IPS-18a (cell line): ENCODE measurements at regions not wholly inside any gene's neighbourhood (a gene's known extent, or its start where the extent isn't known, plus 50 kb on each side); places are given as distances from the start of the nearest gene placed in this dataset.

Source experiments
- H3K27ac ChIP-seq: one replicate; pipeline ENCODE4 v1.5.1; 2013; ENCODE audit warnings: low read length
- H3K27me3 ChIP-seq: one replicate; pipeline ENCODE4 v1.6.1; 2013; ENCODE audit warnings: mild to moderate bottlenecking, low read length; ENCODE audit not compliant: control insufficient read depth, insufficient read depth
- H3K36me3 ChIP-seq: one replicate; pipeline ENCODE4 v1.6.1; 2013; ENCODE audit warnings: low read depth, low read length; ENCODE audit not compliant: control insufficient read depth
- H3K4me1 ChIP-seq: one replicate; pipeline ENCODE4 v1.6.1; 2013; ENCODE audit warnings: low read depth, low read length; ENCODE audit not compliant: control insufficient read depth
- H3K4me3 ChIP-seq: one replicate; pipeline ENCODE4 v1.5.1; 2013; ENCODE audit warnings: low read length
- H3K9ac ChIP-seq: one replicate; pipeline ENCODE4 v1.6.1; 2013; ENCODE audit warnings: mild to moderate bottlenecking, low read length, moderate library complexity
- H3K9me3 ChIP-seq: one replicate; pipeline ENCODE4 v1.6.1; 2013; ENCODE audit warnings: low read depth, low read length; ENCODE audit not compliant: control insufficient read depth

DNA sequence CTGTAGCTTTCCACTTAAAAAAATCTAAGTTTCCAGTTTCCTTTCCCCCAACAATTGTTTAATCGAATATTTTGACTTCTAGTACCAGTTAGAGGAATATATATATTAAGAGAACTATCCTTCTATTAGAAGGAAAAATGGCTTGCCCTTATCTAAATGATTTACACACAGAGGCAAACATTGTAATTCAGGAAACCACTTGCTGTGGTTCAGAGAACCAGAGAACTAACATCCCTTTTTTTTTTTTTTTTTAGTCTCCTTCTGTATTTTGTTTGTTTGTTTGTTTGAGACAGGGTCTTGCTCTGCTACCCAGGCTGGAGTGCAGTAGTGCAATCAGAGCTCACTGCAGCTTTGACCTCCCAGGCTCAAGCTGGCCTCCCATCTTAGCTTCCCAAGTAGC, 746.6 kb downstream of the VRK1 start:
- Histone ChIP-seq H3K36me3 (no peaks in the 10 kb centered on the region), H3K4me3 (no peak overlapping the region), H3K27me3 (no peaks in the 10 kb centered on the region), H3K4me1 (no peaks in the 10 kb centered on the region), H3K27ac (no peak overlapping the region), H3K9me3 (no peaks in the 10 kb centered on the region), H3K9ac (no peak overlapping the region)

DNA sequence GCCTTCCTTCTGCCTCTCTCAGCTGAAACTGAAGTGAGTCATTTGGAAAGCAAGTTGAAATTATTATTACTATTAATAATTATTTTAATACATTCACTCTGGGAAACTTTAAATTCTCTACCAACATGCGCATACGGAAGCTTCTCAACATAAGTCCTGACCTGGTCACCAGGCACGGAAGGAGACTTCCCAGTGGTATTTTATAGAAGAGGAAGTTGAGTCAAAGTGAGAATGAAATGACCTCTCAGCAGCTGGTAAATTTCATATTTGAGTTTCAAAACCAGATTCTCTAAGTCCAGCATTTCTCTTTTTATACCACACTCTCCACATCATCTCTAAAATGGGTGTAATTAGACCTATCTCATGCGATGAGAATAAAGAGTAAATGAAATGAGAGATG, 747.4 kb downstream of the VRK1 start:
- H3K9me3 ChIP-seq = no peaks in the 10 kb centered on the region
- H3K27ac ChIP-seq = no peak overlapping the region
- H3K4me1 ChIP-seq = no peaks in the 10 kb centered on the region
- no peaks in the 10 kb centered on the region for H3K27me3 ChIP-seq
- no peak overlapping the region for H3K4me3 ChIP-seq
- no peak overlapping the region for H3K9ac ChIP-seq
- no peaks in the 10 kb centered on the region for H3K36me3 ChIP-seq

DNA sequence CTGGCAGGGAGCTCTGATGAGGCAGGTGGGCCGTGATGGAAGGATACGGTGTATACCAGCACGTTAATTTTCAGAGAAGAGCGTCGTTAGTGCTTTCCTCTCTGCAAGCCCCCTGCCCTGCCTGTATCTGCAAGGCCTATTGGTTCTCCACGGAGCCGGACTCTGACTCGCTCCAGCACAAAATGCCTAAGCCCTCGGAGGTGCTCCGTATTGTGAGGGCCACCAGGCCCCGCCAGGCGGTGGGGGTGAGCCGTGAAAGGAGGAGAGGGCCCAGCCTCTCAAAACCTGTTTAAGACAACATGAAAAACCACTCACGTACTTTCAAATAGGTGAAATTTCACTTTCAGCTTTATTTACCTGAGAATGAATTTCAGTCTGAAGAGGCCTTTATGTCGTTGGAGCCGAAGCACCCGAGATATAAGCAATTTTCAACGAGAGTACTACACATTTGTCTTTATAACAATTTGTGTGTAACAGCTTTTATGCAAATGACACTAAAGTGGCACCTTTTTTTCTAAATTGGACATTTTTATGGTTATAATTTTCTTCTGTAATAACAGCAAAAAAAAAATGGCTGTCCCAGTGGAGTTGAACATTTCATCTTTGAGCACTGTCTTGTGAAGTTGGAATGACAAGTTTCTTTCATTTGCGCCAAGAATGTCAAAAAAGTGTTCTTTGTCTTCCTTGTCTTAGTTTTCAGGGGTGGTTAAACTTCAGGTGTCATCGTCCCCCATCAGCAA, 749.5 kb downstream of the VRK1 start:
- Histone ChIP-seq H3K36me3 (no peaks in the 10 kb centered on the region), H3K4me1 (peaks cover 3% of the 10 kb centered on the region), H3K9me3 (no peaks in the 10 kb centered on the region), H3K27ac (no peak overlapping the region), H3K4me3 (no peak overlapping the region), H3K9ac (no peak overlapping the region), H3K27me3 (no peaks in the 10 kb centered on the region)

DNA sequence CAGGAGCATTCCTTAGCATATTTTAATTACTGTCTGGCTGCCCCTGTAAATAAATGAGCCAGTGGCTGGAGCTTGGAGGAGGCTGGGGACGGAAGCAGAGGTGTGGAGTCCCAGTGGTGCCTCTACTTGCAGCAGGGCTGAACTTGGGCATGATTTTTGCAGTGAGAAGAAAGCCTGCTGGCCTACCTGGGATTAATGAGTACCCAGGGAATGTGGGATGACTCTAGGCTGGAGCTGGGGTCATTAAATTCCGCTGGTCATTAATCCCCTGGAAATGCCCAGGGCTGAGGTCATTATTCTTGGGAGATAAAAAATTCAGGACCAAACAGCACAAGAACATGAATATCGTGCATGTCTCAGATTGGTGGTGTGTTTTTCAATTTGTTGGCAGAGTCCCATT, 753.3 kb downstream of the VRK1 start:
- H3K4me3 ChIP-seq = no peak overlapping the region
- no peak overlapping the region for H3K9ac ChIP-seq
- H3K36me3 ChIP-seq = no peaks in the 10 kb centered on the region
- H3K4me1 ChIP-seq = peaks cover 4% of the 10 kb centered on the region
- H3K9me3 ChIP-seq = no peaks in the 10 kb centered on the region
- no peak overlapping the region for H3K27ac ChIP-seq
- no peaks in the 10 kb centered on the region for H3K27me3 ChIP-seq

DNA sequence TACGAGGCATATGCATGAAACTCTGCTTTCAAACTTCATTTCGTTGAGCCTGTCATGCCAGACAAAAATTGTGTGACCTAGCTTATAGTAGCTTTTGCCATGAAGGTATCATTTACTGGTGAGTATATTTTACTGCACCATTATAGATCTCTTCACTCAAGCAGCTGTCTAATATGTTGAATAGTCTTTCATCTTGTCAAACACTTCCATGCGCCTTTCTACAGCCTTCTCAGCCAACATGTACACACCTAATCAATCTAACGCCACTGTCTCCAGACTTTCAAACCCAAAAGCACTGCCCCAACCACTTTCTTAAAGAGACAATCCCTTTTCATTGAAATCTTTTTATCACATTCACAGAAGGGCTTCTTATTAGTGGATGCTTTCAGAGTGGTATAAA, 757.4 kb downstream of the VRK1 start:
- Histone ChIP-seq H3K4me1 (peaks cover 10% of the 10 kb centered on the region), H3K4me3 (no peak overlapping the region), H3K27me3 (no peaks in the 10 kb centered on the region), H3K9ac (no peak overlapping the region), H3K9me3 (no peaks in the 10 kb centered on the region), H3K36me3 (no peaks in the 10 kb centered on the region), H3K27ac (no peak overlapping the region)

DNA sequence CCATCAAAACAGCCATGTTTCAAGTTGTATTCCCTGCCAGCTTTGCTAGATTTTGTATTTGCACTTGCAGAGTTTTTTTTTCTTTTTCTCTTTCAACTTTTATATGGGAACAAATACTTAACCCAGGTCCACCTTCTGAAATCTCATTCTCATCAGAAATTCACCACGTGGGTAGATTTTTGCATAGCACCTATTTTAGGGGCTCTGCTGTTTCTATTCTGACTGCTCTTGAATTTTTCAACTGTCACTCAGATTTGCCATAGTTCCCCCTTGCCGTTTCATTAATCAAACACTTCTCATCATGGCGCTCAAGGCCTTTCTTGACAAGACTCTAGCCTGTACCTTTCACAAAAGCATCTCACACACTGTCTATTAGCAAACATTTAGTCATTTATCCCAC, 767.2 kb downstream of the VRK1 start:
- no peaks in the 10 kb centered on the region for H3K9me3 ChIP-seq
- no peaks in the 10 kb centered on the region for H3K27me3 ChIP-seq
- no peaks in the 10 kb centered on the region for H3K4me1 ChIP-seq
- no peaks in the 10 kb centered on the region for H3K36me3 ChIP-seq
- H3K27ac ChIP-seq = no peak overlapping the region
- no peak overlapping the region for H3K9ac ChIP-seq
- H3K4me3 ChIP-seq = no peak overlapping the region

DNA sequence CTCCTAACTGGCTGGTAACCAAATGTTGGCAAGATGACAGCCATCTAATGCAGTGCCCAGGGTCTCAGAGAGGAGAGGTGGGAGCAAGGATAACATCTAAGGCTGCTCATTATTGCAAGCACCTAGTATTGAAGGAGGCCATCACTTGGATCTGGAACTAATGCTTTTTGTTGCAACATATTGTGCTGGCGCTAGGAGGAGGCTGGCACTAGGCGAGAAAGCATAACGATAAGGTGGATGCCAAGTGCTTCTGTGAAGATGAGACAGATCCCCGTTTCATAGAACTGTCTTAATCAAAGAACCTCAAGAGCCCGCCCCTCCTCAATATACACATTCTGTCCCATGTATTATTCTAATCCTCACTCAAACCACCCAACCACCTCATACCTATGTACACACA, 774.0 kb downstream of the VRK1 start:
- Histone ChIP-seq H3K4me1 (peaks cover 10% of the 10 kb centered on the region), H3K4me3 (no peak overlapping the region), H3K27me3 (no peaks in the 10 kb centered on the region), H3K36me3 (no peaks in the 10 kb centered on the region), H3K9me3 (no peaks in the 10 kb centered on the region), H3K27ac (no peak overlapping the region), H3K9ac (no peak overlapping the region)

DNA sequence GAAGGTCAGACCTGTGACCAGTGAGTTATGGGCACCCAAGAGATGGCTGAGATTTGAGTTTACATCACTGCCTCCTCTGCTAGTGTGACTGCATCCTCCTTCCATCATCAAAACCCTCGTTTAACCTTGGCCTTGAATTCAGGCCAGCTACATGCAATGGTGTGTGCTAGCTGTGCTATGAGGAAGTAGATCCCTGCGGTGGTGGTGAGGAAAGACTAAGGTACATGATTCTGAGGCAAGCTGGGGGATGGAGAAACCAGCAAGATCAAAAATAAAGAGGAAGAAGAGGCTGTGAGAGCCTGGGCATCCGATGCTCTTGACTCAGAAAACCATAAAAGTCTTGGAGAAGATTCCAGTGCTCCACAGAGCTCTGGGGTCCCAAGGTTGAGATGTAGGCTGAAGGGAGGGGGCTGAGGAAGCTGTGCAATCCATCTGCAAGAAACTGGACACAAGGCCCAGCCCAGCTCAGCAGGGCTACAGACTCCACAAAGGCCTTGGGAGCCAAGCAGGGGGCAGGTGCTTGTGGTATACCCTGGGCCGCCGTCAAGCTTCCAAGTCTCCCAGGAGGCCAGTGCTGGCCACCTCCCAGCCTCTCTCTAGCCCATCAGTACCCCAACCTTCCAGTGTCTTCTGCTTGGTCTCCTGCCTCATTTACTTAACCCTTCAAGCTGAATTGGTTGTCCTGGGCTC, 774.8 kb downstream of the VRK1 start:
- no peaks in the 10 kb centered on the region for H3K9me3 ChIP-seq

DNA sequence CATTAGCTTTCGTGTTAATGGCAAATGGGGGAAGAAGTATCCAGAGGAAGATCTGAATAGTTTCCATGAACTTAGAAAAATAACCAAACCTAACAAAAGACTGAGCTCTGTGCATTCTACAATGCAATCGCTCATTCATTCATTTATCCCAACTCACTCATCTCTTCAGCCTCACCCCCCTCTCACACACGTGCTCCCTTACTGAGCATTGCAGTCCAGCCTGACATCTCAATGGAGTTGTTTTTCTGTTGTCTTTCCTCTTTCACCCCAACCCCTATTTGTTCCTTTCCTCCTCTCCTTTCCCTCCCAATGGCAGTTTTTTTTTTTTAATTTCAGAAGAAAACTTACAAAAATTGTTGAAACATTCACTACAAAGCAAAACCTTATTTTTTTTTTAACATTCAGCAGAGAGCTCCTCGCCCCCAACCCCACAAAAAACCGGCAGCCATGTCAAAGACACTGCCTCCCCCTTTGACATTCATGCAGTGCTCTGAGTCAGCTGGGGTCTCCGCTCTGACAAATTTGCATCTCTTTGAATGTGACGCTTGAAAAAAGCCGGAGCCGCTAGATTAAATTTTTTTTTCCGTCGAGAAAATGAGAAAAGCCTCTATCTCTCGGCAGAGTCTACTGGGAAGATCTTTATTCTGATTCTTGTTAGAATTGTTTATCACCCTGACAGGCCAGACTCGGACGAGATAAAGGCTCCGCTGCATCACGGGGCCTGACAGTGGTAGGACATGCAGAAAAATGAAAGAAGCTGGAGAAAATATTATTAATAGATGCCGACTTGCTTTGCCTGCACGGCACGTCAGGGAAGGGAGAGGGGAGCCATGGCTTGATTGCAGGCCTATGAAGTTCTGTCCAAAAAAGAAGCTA, 775.6 kb downstream of the VRK1 start:
- Histone ChIP-seq H3K4me3 (no peak overlapping the region), H3K4me1 (peaks cover 10% of the 10 kb centered on the region), H3K9me3 (no peaks in the 10 kb centered on the region), H3K27me3 (no peaks in the 10 kb centered on the region), H3K36me3 (no peaks in the 10 kb centered on the region), H3K27ac (no peak overlapping the region), H3K9ac (no peak overlapping the region)

More for the DNA sequence above, 774.8 kb downstream of the VRK1 start:
- Histone ChIP-seq H3K27ac (no peak overlapping the region), H3K27me3 (no peaks in the 10 kb centered on the region), H3K4me1 (peaks cover 10% of the 10 kb centered on the region), H3K9ac (no peak overlapping the region), H3K4me3 (no peak overlapping the region), H3K36me3 (no peaks in the 10 kb centered on the region)

DNA sequence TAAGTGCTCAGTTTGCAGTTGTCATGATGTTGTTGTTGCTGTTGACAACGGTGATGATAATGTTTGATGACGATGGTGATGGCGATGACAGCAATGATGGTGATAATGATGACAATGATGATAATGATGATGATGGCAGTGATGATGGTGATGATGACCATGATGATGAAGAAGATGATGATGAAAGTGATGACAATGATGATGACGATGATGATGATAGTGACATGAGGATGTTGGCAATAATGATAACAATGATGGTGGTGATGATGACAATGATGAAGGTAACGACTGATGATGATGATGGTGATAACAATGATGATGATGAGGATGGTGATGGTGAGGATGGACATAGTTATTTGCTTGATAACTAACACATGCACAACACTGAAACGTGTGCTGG, 778.5 kb downstream of the VRK1 start:
- H3K36me3 ChIP-seq = no peaks in the 10 kb centered on the region
- no peaks in the 10 kb centered on the region for H3K9me3 ChIP-seq
- H3K9ac ChIP-seq = no peak overlapping the region
- H3K27ac ChIP-seq = no peak overlapping the region
- no peaks in the 10 kb centered on the region for H3K27me3 ChIP-seq
- no peak overlapping the region for H3K4me3 ChIP-seq
- peaks cover 10% of the 10 kb centered on the region for H3K4me1 ChIP-seq

DNA sequence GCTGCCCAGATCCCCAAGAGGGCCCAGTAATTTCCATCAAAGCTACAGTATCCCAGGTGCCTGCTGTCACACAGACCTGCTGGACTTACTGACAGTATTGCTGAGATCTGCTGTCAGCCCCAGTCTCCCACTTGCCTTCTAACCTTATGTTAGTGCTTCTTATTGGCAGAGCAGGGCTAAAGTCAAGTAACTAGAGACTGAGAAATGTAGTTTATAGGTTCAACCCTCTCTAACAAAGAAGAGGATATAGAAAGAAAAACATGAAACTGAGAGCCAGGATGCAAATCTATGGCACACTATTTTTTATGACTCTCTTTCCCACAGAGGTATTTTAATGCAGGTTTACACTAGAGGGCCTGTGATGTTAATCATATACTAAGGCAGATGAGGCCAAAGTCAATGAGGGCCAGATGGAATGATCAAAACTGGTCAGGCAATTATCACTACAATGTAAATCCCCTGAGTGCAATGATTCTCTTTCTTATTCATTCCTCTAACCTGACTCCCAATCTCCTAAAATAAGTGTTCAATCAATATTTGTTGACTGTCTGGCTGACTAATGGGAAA, 781.9 kb downstream of the VRK1 start:
- Histone ChIP-seq H3K4me3 (no peak overlapping the region), H3K27ac (no peak overlapping the region), H3K4me1 (no peaks in the 10 kb centered on the region), H3K9ac (no peak overlapping the region), H3K27me3 (no peaks in the 10 kb centered on the region), H3K9me3 (no peaks in the 10 kb centered on the region), H3K36me3 (no peaks in the 10 kb centered on the region)
